ENCODE measurements at regions not wholly inside any gene's neighbourhood (a gene's known extent, or its start where the extent isn't known, plus 50 kb on each side); places are given as distances from the start of the nearest gene placed in this dataset.

DNA sequence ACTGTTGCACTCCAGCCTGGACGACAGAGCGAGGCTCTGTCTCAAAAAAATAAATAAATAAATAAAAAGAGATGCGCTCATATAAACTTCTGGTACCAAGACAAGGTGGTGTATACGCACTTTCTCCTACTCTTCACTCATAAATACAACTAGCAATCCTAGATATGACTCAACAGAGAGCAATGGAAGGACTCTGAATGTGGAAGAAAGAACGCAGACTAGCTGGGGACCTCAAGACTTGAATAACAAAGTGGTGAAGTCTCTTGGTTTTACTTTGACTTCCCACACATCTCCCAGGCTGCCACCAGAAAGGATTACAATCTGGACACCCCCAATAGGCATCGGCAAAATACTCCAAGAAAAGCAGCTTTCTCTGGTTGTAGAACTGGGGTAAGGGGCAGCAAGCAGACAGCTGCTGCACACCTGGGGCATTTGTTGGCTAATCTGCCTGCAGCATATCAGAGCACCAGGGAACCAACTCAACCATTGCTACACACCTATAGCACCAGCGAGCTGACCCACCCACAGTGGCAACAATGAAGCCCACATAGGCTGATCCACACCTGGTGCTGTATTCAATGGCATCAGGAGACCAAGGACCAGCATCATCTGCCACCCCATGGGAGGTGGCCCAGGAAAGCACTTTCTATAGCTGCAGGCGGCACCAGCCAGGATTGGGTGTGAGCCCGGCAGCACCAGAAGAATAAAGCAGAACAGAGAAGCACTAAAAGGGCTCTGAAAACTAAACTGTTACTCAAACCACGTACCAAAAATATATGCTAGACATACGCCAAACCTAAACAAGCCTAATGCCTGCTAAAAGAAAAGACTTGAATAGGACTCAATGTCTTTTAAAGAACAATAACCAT lies 1231.7 kb upstream of the TMEM132C start:
- TF ChIP-seq, protein P1, sequence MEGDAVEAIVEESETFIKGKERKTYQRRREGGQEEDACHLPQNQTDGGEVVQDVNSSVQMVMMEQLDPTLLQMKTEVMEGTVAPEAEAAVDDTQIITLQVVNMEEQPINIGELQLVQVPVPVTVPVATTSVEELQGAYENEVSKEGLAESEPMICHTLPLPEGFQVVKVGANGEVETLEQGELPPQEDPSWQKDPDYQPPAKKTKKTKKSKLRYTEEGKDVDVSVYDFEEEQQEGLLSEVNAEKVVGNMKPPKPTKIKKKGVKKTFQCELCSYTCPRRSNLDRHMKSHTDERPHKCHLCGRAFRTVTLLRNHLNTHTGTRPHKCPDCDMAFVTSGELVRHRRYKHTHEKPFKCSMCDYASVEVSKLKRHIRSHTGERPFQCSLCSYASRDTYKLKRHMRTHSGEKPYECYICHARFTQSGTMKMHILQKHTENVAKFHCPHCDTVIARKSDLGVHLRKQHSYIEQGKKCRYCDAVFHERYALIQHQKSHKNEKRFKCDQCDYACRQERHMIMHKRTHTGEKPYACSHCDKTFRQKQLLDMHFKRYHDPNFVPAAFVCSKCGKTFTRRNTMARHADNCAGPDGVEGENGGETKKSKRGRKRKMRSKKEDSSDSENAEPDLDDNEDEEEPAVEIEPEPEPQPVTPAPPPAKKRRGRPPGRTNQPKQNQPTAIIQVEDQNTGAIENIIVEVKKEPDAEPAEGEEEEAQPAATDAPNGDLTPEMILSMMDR (IDR thresholded peaks at IDR 0.05 in 8 of 11, conservative IDR thresholded peaks at IDR 0.05 in 3 of 11) = no peak
- TF ChIP-seq POLR2AphosphoS5 (IDR thresholded peaks at IDR 0.05) = no peak
